GF-D8 (cell line): ENCODE measurements at regions not wholly inside any gene's neighbourhood (a gene's known extent, or its start where the extent isn't known, plus 50 kb on each side); places are given as distances from the start of the nearest gene placed in this dataset.

Experiments used
- DNase-seq: peaks from one replicate; lab custom pipeline; 2025; lab: John Stamatoyannopoulos, UW

- no peak for DNase-seq
Observed at GRCh38 chr17:79470754-79471153, 140.1 kb downstream of the RBFOX3 start.

DNA sequence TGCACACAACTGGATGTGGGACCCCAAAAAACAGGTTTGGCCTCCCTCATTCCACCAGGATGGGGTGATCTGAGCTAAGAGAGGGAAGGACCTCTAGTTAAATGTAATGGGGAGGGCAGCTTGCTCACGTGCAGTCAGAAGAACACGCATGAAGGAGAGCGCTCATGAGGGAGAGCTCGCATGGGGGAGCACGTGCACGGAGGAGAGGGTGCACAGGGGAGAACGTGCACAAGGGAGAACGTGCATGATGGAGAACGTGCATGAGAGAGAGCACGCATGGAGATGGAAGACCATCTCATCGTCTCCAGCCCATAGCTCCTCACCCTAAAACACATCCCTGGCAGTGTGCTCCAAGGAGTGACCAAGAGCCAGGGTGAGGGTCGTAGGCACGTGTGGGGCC lies 141.2 kb downstream of the RBFOX3 start:
- no peak for DNase-seq

GRCh38 chr17:79468183-79468944 lies 142.5 kb downstream of the RBFOX3 start:
- no peak for DNase-seq

DNA sequence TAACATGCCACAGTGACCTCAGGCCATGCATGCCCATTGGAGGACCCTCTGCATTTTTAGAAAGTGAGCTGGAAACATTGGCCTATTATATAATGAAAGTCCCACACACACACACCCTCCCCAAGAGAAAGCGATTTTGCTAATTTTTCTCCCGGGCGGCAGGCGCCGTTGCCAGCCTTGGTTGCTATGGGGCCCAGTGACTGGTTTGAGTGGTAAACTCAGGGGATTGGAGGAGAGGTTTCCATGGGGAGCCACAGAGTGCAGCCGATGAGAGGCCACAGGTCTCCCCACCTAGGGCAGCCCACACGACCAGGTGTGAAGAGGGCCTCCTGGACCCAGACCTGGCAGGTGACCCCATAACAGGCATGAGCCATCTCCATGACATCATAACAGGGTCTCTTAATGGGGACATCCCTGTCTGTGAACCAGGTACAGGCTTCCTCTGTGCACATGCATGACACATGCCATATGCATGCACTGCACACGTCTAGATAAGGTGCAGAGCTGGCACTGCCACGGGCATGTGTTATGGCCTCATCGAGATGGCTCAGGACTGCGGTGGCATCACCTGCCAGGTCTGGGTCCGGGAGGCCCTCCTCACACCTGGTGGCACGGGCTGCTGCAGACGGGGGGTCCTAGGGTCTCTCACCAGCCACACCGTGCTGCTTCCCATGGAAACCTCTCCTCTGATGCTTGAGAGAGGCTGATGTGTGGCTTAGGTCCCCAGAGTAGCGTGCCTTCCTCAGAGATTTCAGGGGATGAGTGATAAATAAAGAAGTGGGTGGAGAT lies 144.1 kb downstream of the RBFOX3 start:
- no peak for DNase-seq

DNA sequence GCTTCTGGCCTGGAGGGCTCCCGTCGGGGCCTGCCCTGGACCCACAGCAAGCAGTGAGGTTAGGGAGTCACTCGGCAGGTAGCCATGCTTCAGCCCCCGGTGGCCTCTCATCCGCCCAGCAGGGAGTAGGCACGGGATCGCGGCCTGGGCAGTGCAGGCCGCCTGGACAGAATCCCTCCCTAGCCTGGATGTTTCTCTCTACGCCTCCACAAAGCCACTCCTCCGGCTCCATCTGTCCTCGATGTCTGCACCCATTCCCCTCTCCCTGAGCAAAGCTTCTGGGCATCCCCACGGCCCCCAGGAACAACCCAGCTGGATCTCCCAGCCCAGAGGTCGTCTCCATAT lies 145.2 kb downstream of the RBFOX3 start:
- no peak for DNase-seq

- DNase-seq = no peak
Observed at GRCh38 chr17:79465011-79465680, 145.7 kb downstream of the RBFOX3 start.

DNA sequence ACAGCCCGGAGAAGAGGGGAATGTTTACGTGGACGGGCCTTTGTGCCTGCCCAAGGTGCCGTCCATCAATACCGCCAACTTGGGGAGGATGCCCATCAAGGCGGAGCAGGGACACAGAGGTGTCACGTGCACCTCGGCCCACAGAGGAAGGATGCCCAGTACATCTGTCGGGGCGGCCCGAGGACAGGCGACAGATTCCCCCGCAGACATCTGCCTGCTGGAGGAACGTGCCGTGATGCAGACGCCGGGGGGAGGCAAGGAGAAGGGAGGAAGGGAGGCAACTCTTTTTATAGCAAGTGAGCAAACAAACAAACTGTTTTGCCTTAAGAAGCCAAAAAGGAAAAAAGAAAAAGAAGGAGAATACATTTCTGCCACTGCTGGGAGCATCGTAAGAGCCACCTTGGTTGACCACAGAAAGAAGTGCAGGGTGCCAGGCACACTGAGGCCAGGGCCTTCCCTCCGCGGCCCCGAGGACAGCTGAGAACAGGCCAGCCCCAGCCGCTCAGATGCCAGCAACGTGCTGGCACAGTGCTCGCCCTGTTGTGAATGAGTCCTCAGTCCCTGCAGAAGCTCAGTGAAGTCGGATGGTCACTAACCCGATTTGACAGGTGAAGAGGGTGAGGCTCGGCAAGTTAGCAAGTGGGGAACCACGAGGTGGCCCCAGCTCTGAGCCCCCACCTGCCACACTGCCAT lies 146.4 kb downstream of the RBFOX3 start:
- no peak for DNase-seq

- no peak for DNase-seq
Observed at GRCh38 chr17:79463421-79464317, 147.2 kb downstream of the RBFOX3 start.

- no peak for DNase-seq
Observed at GRCh38 chr17:79461041-79461440, 149.8 kb downstream of the RBFOX3 start.

GRCh38 chr17:79459846-79460245 lies 151.0 kb downstream of the RBFOX3 start:
- DNase-seq = no peak

- DNase-seq = no peak
Observed at GRCh38 chr17:79459003-79459655, 151.7 kb downstream of the RBFOX3 start.

DNA sequence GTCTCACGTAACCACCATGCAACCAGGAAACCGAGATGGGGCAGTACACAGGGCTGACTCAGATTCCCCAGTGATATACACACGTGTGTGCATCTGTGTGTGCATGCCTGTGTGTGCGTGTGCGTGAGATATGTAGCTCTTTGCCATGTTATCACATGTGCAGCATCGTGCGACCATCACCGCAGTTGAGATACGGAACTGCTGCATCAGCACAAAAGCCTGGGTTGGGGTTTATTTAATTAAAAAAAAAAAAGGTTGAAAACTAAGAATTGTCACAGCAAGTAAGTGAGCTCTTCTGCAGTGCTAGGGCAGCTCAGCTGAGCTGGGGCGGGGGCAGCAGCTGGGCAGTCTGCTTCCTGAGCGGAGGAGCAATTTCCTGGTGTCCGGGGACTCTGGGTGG lies 152.5 kb downstream of the RBFOX3 start:
- DNase-seq = no peak

DNA sequence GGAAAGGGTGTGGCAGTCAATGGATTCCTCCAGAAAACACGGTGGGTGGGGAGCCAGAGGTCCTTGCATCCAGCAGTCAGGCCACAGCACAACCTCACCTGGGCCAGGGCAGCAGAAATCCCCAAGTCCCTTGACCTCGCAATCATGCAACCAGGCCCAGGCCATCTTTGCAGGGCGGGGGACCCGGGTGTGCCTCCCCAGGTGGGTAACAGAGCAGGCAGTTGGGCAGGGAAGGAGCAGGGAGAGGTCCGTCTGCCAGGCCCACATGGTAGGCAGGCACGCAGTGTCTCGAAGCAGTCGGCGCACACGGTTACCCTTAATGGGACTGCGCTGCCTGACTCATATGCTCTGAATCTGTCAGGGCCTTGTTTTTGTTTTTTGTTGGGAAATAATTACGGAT lies 153.0 kb downstream of the RBFOX3 start:
- DNase-seq = no peak

- no peak for DNase-seq
Observed at GRCh38 chr17:79457376-79457775, 153.5 kb downstream of the RBFOX3 start.

DNA sequence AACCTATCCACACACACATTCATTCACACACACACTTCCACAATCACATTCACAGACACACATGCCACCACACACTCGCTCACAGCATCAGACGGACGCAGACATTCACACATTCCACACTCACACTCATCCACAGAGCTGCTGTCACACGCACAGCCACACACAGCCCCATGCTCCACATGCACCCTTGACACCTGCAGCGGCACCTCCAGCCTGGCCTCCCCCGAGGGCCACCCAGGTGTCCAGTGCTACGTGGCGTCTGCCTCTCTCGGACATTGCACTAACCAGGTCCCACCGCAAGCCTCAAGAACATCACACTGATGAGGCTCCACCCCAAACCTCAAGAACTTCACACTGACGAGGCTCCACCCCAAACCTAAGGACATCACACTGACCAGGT lies 155.2 kb downstream of the RBFOX3 start:
- no peak for DNase-seq

DNA sequence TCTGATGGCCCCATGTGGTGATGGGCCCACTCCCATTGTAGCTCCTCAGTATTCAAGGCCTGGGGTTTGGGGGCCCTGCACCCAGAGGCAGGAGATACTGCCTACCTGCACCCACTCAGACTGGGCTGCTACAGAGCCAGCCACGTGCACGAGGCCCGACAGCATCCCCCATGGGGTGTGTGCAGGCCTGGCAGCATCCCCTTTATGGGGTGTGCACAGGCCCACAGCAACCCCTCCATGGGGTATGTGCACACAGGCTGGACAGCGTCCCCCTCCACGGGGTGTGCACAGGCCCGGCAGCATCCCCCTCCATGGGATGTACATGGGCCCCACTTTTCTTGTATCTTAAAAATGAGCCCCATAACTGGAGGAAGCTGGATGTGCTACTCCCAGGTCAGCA lies 156.0 kb downstream of the RBFOX3 start:
- DNase-seq = no peak

DNA sequence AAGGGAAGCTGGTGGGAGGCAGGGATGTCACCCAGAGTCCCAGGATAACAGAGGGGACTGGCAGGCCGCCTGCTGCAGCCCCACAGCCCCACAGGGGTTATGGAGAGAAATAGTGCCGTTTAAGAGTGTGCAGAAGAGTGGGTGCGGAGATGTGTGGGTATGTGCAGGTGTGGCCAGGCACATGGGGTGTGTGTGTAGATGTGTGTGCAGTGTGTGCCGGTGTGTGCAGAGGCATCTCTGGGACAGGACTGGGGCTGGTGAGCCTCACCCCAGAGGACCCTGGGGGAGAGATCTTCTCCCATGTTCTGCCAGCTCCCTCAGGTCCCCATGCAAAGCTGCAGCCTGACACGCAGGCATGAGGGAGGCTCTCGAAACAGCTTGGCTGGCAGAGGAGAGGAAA lies 157.4 kb downstream of the RBFOX3 start:
- DNase-seq = no peak

DNA sequence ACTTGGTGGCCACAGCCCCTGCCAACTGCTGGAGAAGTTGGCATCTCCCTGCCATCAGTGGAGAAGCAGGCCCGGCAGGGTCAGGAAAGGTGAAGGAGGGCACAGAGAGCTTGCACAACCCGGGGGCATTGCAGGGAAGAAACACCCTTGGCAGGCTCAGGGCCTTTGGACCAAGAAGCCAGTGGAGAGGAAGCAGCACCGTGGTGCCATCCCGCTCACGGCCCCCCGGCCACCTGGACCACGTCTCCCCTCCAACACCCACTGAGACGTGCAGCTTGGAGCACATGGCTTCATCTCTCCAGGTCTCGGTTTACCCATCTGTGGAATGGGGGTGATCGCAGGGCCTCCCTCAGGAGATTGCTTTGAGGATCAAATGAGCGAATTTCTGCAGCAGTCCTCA lies 158.1 kb downstream of the RBFOX3 start:
- no peak for DNase-seq

DNA sequence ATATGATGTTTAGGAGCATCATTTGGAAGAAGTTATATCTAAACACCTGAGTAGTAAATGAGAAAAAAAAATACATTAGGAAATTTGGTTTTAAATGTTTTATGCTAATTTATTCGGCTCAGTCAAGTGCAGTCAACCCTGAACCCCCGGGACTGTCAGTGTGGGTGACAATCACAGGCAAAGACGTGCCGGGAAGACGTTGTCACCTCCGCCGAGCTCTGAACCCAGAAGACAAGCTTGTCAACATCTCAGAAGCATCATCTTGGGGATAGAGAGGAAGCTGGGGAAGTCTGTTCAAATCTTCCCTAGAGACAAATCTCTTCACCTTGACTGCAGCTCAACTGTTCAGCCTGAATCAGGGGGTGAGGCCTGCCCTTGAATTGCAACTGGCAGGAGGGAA lies 159.7 kb downstream of the RBFOX3 start:
- DNase-seq = no peak

- DNase-seq = no peak
Observed at GRCh38 chr17:79446399-79447009, 164.3 kb downstream of the RBFOX3 start.

GRCh38 chr17:79444198-79444597 lies 166.7 kb downstream of the RBFOX3 start:
- DNase-seq = no peak
